Liver (tissue), 3 donors: ENCODE measurements at regions not wholly inside any gene's neighbourhood (a gene's known extent, or its start where the extent isn't known, plus 50 kb on each side); places are given as distances from the start of the nearest gene placed in this dataset.

Experiments
- CTCF ChIP-seq: fragments of 150-350 bp; IDR thresholded peaks from 2 replicates; pipeline ENCODE4 v1.5.1; 2017; ENCODE audit warnings: improper control_type of control experiment, low read depth, low read length; ENCODE audit not compliant: missing input control
- EGR1 ChIP-seq, 2 donors: IDR thresholded peaks; 2 replicates each; pipeline ENCODE4 v1.6.1; 2016 to 2018; ENCODE audit warnings: antibody characterized with exemption in 2 of 2, low read depth in 2 of 2
- JUND ChIP-seq, 2 donors: IDR thresholded peaks; 2 replicates each; pipeline ENCODE4 v1.6.1; 2016; ENCODE audit warnings: antibody characterized with exemption in 2 of 2
- MAX ChIP-seq: IDR thresholded peaks from 2 replicates; pipeline ENCODE4 v1.6.1; 2016; ENCODE audit warnings: antibody characterized with exemption
- NR2F2 ChIP-seq: IDR thresholded peaks from 2 replicates; pipeline ENCODE4 v1.6.1; 2016; ENCODE audit warnings: antibody characterized with exemption
- RAD21 ChIP-seq, 2 donors: IDR thresholded peaks; 2 replicates each; pipeline ENCODE4 v1.6.1; 2016; ENCODE audit warnings: antibody characterized with exemption in 2 of 2, mild to moderate bottlenecking in 2 of 2
- RXRA ChIP-seq, 2 donors: IDR thresholded peaks; 2 replicates each; pipeline ENCODE4 v1.6.1; 2017 to 2018; ENCODE audit warnings: antibody characterized with exemption in 2 of 2, mild to moderate bottlenecking in 1 of 2
- SP1 ChIP-seq: IDR thresholded peaks from 2 replicates; pipeline ENCODE4 v1.6.1; 2018; ENCODE audit warnings: antibody characterized with exemption, mild to moderate bottlenecking
- ZBTB33 ChIP-seq: IDR thresholded peaks from 2 replicates; pipeline ENCODE4 v1.6.1; 2016; ENCODE audit warnings: antibody characterized with exemption
- donor health status: healthy.
- donor health status: healthy.

- TF ChIP-seq JUND (IDR thresholded peaks at IDR 0.05) (no peak), CTCF (no peak), SP1 (no peak), MAX (no peak), ZBTB33 (no peak), EGR1 (IDR thresholded peaks at IDR 0.05; ENCODE audit: low read depth in 2 of 2) (no peak), RAD21 (IDR thresholded peaks at IDR 0.05) (no peak), NR2F2 (no peak), RXRA (IDR thresholded peaks at IDR 0.05) (no peak)
These were observed 771.0 kb upstream of the CDH2 start for GRCh38 chr18:28947900-28948299.
